ENCODE measurements at regions not wholly inside any gene's neighbourhood (a gene's known extent, or its start where the extent isn't known, plus 50 kb on each side); places are given as distances from the start of the nearest gene placed in this dataset.

- H3K27me3 Mint-ChIP-seq (ENCODE audit: insufficient read depth, unreplicated experiment) = no peaks in the 10 kb centered on the region
- intact Hi-C loops (cut with micrococcal nuclease; ENCODE audit: unreplicated experiment) = no loop called here
- Histone ChIP-seq H3K36me3 (ENCODE audit: control insufficient read depth, insufficient read depth, low read length) (no peaks in the 10 kb centered on the region), H3K27me3 (replicated peaks; ENCODE audit: control insufficient read depth, insufficient read depth, low read length) (no peaks in the 10 kb centered on the region), H3K9me3 (no peaks in the 10 kb centered on the region), H3K4me1 (peaks cover 7% of the 10 kb centered on the region; the same call in 1 of the 2 replicates), H3K4me3 (ENCODE audit: low read depth, low read length) (no peak overlapping the region)
- POLR2A ChIA-PET = no interaction called here
- CTCF ChIA-PET = no interaction called here
- no peak overlapping the region for H3K4me3 Mint-ChIP-seq (ENCODE audit: unreplicated experiment)
- no peaks in the 10 kb centered on the region for H3K36me3 Mint-ChIP-seq (ENCODE audit: insufficient read depth, unreplicated experiment)
- H3K4me1 Mint-ChIP-seq (ENCODE audit: low read depth, unreplicated experiment) = no peaks in the 10 kb centered on the region
- H3K27ac Mint-ChIP-seq (ENCODE audit: unreplicated experiment) = no peak overlapping the region
- no peak for DNase-seq
- no peaks in the 10 kb centered on the region for H3K9me3 Mint-ChIP-seq (ENCODE audit: unreplicated experiment)
- TF ChIP-seq CTCF (IDR thresholded peaks at IDR 0.05; ENCODE audit: insufficient read depth in 1 of 2, low read depth in 1 of 2, low read length in 1 of 2, severe bottlenecking in 1 of 2, unreplicated experiment in 1 of 2) = no peak
- no TSS peak for BruUV-seq (replicated peaks)
These were observed 2190.2 kb upstream of the PIK3C3 start for GRCh38 chr18:39764873-39765272.

- no peak overlapping the region for H3K4me3 Mint-ChIP-seq (ENCODE audit: unreplicated experiment)
- no peak overlapping the region for H3K27ac Mint-ChIP-seq (ENCODE audit: unreplicated experiment)
- H3K36me3 Mint-ChIP-seq (ENCODE audit: insufficient read depth, unreplicated experiment) = no peaks in the 10 kb centered on the region
- Histone ChIP-seq H3K4me1 (peaks cover 7% of the 10 kb centered on the region; the same call in 1 of the 2 replicates), H3K27me3 (replicated peaks; ENCODE audit: control insufficient read depth, insufficient read depth, low read length) (no peaks in the 10 kb centered on the region), H3K36me3 (ENCODE audit: control insufficient read depth, insufficient read depth, low read length) (no peaks in the 10 kb centered on the region), H3K9me3 (no peaks in the 10 kb centered on the region), H3K4me3 (ENCODE audit: low read depth, low read length) (no peak overlapping the region)
- TF ChIP-seq CTCF (IDR thresholded peaks at IDR 0.05; ENCODE audit: insufficient read depth in 1 of 2, low read depth in 1 of 2, low read length in 1 of 2, severe bottlenecking in 1 of 2, unreplicated experiment in 1 of 2) = no peak
- CTCF ChIA-PET = no interaction called here
- POLR2A ChIA-PET = no interaction called here
- intact Hi-C loops (cut with micrococcal nuclease; ENCODE audit: unreplicated experiment) = no loop called here
- no peaks in the 10 kb centered on the region for H3K27me3 Mint-ChIP-seq (ENCODE audit: insufficient read depth, unreplicated experiment)
- no peaks in the 10 kb centered on the region for H3K9me3 Mint-ChIP-seq (ENCODE audit: unreplicated experiment)
- H3K4me1 Mint-ChIP-seq (ENCODE audit: low read depth, unreplicated experiment) = no peaks in the 10 kb centered on the region
- no TSS peak for BruUV-seq (replicated peaks)
- DNase-seq = no peak
These were observed 2193.8 kb upstream of the PIK3C3 start for GRCh38 chr18:39761273-39761672.

- Histone ChIP-seq H3K36me3 (ENCODE audit: control insufficient read depth, insufficient read depth, low read length) (no peaks in the 10 kb centered on the region), H3K9me3 (no peaks in the 10 kb centered on the region), H3K4me3 (ENCODE audit: low read depth, low read length) (no peak overlapping the region), H3K27me3 (replicated peaks; ENCODE audit: control insufficient read depth, insufficient read depth, low read length) (no peaks in the 10 kb centered on the region), H3K4me1 (peaks cover 5% of the 10 kb centered on the region; the same call in 1 of the 2 replicates)
- ChIA-PET CTCF (no interaction called here), POLR2A (no interaction called here)
- no peak for DNase-seq
- Mint-ChIP-seq H3K27me3 (ENCODE audit: insufficient read depth, unreplicated experiment) (no peaks in the 10 kb centered on the region), H3K4me3 (ENCODE audit: unreplicated experiment) (no peak overlapping the region), H3K4me1 (ENCODE audit: low read depth, unreplicated experiment) (no peaks in the 10 kb centered on the region), H3K36me3 (ENCODE audit: insufficient read depth, unreplicated experiment) (no peaks in the 10 kb centered on the region), H3K27ac (ENCODE audit: unreplicated experiment) (no peak overlapping the region), H3K9me3 (ENCODE audit: unreplicated experiment) (no peaks in the 10 kb centered on the region)
- no TSS peak for BruUV-seq (replicated peaks)
- intact Hi-C loops (cut with micrococcal nuclease; ENCODE audit: unreplicated experiment) = loop anchor here (10.0 kb wide), 1 partner anchor 45 kb away; no protein-coding TSS in a partner anchor
- TF ChIP-seq CTCF (IDR thresholded peaks at IDR 0.05; ENCODE audit: insufficient read depth in 1 of 2, low read depth in 1 of 2, low read length in 1 of 2, severe bottlenecking in 1 of 2, unreplicated experiment in 1 of 2) = no peak
These were observed 2194.3 kb upstream of the CELF4 start for GRCh38 chr18:39759926-39760325.

Measured in Caco-2 (cell line).